GM12878 (cell line): ENCODE measurements at regions not wholly inside any gene's neighbourhood (a gene's known extent, or its start where the extent isn't known, plus 50 kb on each side); places are given as distances from the start of the nearest gene placed in this dataset.

Experiments
- HDAC2 ChIP-seq: fragments of 200-600 bp; sonication (generic); IDR thresholded peaks from 2 replicates; pipeline ENCODE4 v1.6.1; 2017
- IKZF1 ChIP-seq: fragments of 450-650 bp; conservative IDR thresholded peaks from 2 replicates; pipeline ENCODE4 v1.6.1; 2017; ENCODE audit warnings: antibody characterized with exemption, mild to moderate bottlenecking
- NFIC ChIP-seq: IDR thresholded peaks from 2 replicates; pipeline ENCODE4 v1.6.1; 2012; ENCODE audit warnings: low read depth, mild to moderate bottlenecking, inconsistent platforms, low read length, moderate library complexity
- PAX5 ChIP-seq: IDR thresholded peaks from 2 replicates; pipeline ENCODE4 v1.6.1; 2011; ENCODE audit warnings: low read depth, low read length, borderline replicate concordance
- PBX3 ChIP-seq: IDR thresholded peaks from 2 replicates; pipeline ENCODE4 v1.6.1; 2011; ENCODE audit warnings: mild to moderate bottlenecking, low read depth, low read length, moderate library complexity; ENCODE audit not compliant: insufficient replicate concordance
- PKNOX1 ChIP-seq: fragments of 450-650 bp; IDR thresholded peaks from 2 replicates; pipeline ENCODE4 v1.6.1; 2016; ENCODE audit warnings: mild to moderate bottlenecking
- RB1 ChIP-seq: fragments of 450-650 bp; formaldehyde crosslinking; IDR thresholded peaks from 2 replicates; pipeline ENCODE4 v1.6.1; 2017; ENCODE audit warnings: mild to moderate bottlenecking, borderline replicate concordance
- ZBTB11 ChIP-seq: fragments of 450-650 bp; formaldehyde crosslinking; IDR thresholded peaks from 2 replicates; pipeline ENCODE4 v1.5.0; 2022; ENCODE audit warnings: mild to moderate bottlenecking, missing genetic modification characterization
- ZNF207 ChIP-seq: fragments of 450-650 bp; IDR thresholded peaks from 2 replicates; pipeline ENCODE4 v1.6.1; 2014; ENCODE audit warnings: antibody characterized with exemption, mild to moderate bottlenecking, borderline replicate concordance

- TF ChIP-seq ZBTB11 (CRISPR knock-in tag) (no peak), PBX3 (no peak), NFIC (no peak), HDAC2 (no peak), IKZF1 (no peak), ZNF207 (no peak), PAX5 (no peak), RB1 (no peak), PKNOX1 (no peak)
- TF ChIP-seq, all 136 proteins: peak for 0
These were observed 835.2 kb upstream of the PCDH10 start (continued) for GRCh38 chr4:132313852-132314251.
